Heart right ventricle (tissue), 16 donors: ENCODE measurements at regions not wholly inside any gene's neighbourhood (a gene's known extent, or its start where the extent isn't known, plus 50 kb on each side); places are given as distances from the start of the nearest gene placed in this dataset.

Experiments
- ATAC-seq, 8 donors: fragments of 200-7000 bp; cut with Tn5 transposase; one replicate each; pipeline ENCODE4 v1.9.1; 2020; ENCODE audit warnings: mild to moderate bottlenecking in 8 of 8, moderate library complexity in 8 of 8, moderate number of reproducible peaks in 1 of 8
- DNase-seq, 2 donors: peaks; one replicate each; pipeline ENCODE4 v3.0.0-alpha.2; 2020
- H3K27ac ChIP-seq, 10 donors: fragments of 200-600 bp; sonication (generic) in 2 of 10; one replicate each; pipeline versions ENCODE4 v1.5.0 to v1.8.0; 2020 to 2022; ENCODE audit warnings: mild to moderate bottlenecking in 3 of 10
- H3K27me3 ChIP-seq, 7 donors: fragments of 200-600 bp; one replicate each; pipeline ENCODE4 v1.8.0; 2021 to 2022; ENCODE audit warnings: mild to moderate bottlenecking in 2 of 7
- H3K36me3 ChIP-seq, 9 donors: fragments of 200-600 bp; sonication (generic) in 1 of 9; one replicate each; pipeline versions ENCODE4 v1.5.0 to v1.8.0; 2020 to 2022; ENCODE audit warnings: mild to moderate bottlenecking in 2 of 9
- H3K4me1 ChIP-seq, 9 donors: fragments of 200-600 bp; sonication (generic) in 1 of 9; one replicate each; pipeline versions ENCODE4 v1.5.0 to v1.8.0; 2020 to 2022; ENCODE audit warnings: mild to moderate bottlenecking in 4 of 9
- H3K4me3 ChIP-seq, 10 donors: fragments of 200-600 bp; sonication (generic) in 2 of 10; one replicate each; pipeline versions ENCODE4 v1.5.0 to v1.8.0; 2020 to 2022; ENCODE audit warnings: mild to moderate bottlenecking in 7 of 10, moderate library complexity in 2 of 10
- H3K9me3 ChIP-seq, 11 donors: fragments of 200-600 bp in 10 of 11; sonication (generic) in 2 of 11; one replicate each; pipeline versions ENCODE4 v1.5.0 to v1.8.0; 2013 to 2022; ENCODE audit warnings: mild to moderate bottlenecking in 2 of 11, control low read depth in 1 of 11, moderate library complexity in 1 of 11
- WGBS, 2 donors: extraction: QIAGEN DNeasy Blood & Tissue Kit; methylation state at CpG; one replicate each; pipeline ENCODE4 v1.1.7; 2013; ENCODE audit warnings: inconsistent platforms in 1 of 2; 5-methylcytosine and 5-hydroxymethylcytosine counted together
- intact Hi-C, 10 donors: fragments of 100-400 bp; cut with DNase I; formaldehyde crosslinking; loops; one replicate each; pipeline versions ENCODE4 v1.11.1 to v1.14.2; 2022
- TF ChIP-seq, protein P1 (sequence below), 9 donors: fragments of 200-600 bp; sonication (generic) in 2 of 9; IDR thresholded peaks; one replicate each; pipeline versions ENCODE4 v1.5.0 to v1.8.0; 2021 to 2022; ENCODE audit warnings: antibody characterized with exemption in 9 of 9, mild to moderate bottlenecking in 5 of 9, moderate library complexity in 1 of 9
- donor health status: Arrhythmogenic right ventricular cardiomyopathy.
- donor health status: ischemic (EF 13 %, LVEDD 7.1; RV severe dilation, severe dysfunction).
- donor health status: healthy with polysubstance abuse.
- donor health status: DM: no; HTN: yes; CAD: no.
- donor health status: DM: no; HTN: no; CAD: no.
- donor health status: ischemic (EF 25% LVEDD 6.9; RV normal size, moderate dysfunction).
- donor health status: ischemic (EF 25% LVEDD 5.7; RV mildly dilated, moderate dysfunction).
- donor health status: healthy.
- donor health status: DM: yes; HTN: yes; CAD: no.
- donor health status: Ischemic cardiomyopathy.
- donor health status: ischemic (EF 35%, LVEDD 5.7; RV mildly dilated, moderate dysfunction).
- donor health status: nonischemic (EF 11% LVEDD 7.7; RV severe dilation, severe dysfunction).
- donor health status: DM: yes; HTN: yes; CAD: no.
- donor health status: PGD.
- donor health status: ischemic (EF 29% LVEDD 5.4; RV normal size, mild dysfunction).
- donor health status: nonischemic (EF 23%, LVEDD 6.1; RV moderate dilation, normal function).

DNA sequence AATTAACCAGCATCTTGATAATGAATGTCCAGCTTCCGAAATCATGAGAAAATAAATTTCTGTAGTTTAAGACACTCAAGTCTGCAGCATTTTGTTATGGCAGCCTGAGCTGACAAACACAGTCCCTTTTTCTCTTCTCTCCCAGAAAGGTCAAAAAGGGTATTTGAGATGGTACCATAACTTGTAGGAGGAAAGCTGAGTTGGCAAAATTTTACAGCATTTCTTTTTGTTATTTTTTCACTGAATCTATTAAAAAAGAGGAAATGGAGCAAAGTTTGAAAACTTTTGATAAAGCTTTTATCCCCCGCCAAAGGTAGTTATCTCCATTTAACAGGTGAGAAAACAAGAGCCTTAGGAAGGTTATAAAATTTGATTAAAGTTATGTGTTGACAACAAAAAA is 367.6 kb upstream of the TECRL start:
- H3K4me3 ChIP-seq, result no peak overlapping the region
- H3K27me3 ChIP-seq, result no peaks in the 10 kb centered on the region
- TF ChIP-seq, protein P1, sequence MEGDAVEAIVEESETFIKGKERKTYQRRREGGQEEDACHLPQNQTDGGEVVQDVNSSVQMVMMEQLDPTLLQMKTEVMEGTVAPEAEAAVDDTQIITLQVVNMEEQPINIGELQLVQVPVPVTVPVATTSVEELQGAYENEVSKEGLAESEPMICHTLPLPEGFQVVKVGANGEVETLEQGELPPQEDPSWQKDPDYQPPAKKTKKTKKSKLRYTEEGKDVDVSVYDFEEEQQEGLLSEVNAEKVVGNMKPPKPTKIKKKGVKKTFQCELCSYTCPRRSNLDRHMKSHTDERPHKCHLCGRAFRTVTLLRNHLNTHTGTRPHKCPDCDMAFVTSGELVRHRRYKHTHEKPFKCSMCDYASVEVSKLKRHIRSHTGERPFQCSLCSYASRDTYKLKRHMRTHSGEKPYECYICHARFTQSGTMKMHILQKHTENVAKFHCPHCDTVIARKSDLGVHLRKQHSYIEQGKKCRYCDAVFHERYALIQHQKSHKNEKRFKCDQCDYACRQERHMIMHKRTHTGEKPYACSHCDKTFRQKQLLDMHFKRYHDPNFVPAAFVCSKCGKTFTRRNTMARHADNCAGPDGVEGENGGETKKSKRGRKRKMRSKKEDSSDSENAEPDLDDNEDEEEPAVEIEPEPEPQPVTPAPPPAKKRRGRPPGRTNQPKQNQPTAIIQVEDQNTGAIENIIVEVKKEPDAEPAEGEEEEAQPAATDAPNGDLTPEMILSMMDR (IDR thresholded peaks at IDR 0.05), result no peak
- no peak for DNase-seq
- H3K27ac ChIP-seq, result no peak overlapping the region
- 75 to 78% methylated on average over 2 of the region's 2 CpGs for WGBS, 2 donors
- intact Hi-C loops, result no loop called here
- H3K4me1 ChIP-seq, result no peaks in the 10 kb centered on the region
- ATAC-seq, result no peak
- no peaks in the 10 kb centered on the region for H3K36me3 ChIP-seq
- no peaks in the 10 kb centered on the region for H3K9me3 ChIP-seq

GRCh38 chr4:64774626-64775025 is 365.4 kb upstream of the TECRL start:
- WGBS, 2 donors, result 90 to 91% methylated on average over 3 of the region's 3 CpGs
- no peak overlapping the region for H3K4me3 ChIP-seq
- TF ChIP-seq, protein P1 (IDR thresholded peaks at IDR 0.05), result no peak
- no peak for DNase-seq
- no peaks in the 10 kb centered on the region for H3K27me3 ChIP-seq
- no peaks in the 10 kb centered on the region for H3K9me3 ChIP-seq
- no peaks in the 10 kb centered on the region for H3K36me3 ChIP-seq
- intact Hi-C loops, result no loop called here
- H3K27ac ChIP-seq, result no peak overlapping the region
- ATAC-seq, result no peak
- H3K4me1 ChIP-seq, result no peaks in the 10 kb centered on the region

DNA sequence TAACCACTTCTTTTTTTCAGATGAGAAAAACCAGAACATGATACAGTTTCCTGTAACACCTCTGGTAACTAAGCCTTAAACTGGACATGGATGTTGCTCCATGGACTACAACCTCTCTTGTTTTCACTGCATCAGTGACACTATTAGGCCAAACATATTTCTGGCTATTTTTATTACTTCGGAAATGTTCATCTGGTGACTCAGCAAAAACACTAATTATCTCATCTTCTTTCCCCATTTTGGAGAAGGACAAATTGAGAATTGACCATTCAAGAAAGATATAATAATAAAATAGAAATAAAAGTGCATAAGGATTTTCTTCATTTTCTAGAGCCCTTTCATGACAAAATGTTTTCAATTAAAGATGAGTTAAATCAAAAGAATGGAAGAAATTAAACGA is 361.9 kb upstream of the TECRL start:
- Histone ChIP-seq H3K4me3 (no peak overlapping the region), H3K4me1 (no peaks in the 10 kb centered on the region), H3K27me3 (no peaks in the 10 kb centered on the region), H3K27ac (no peak overlapping the region), H3K9me3 (peaks cover 0 to 3% (median 0%) of the 10 kb centered on the region in 11 donors), H3K36me3 (no peaks in the 10 kb centered on the region)
- 55 to 61% methylated on average over 2 of the region's 2 CpGs for WGBS, 2 donors
- ATAC-seq (no peak), DNase-seq (no peak)
- TF ChIP-seq, protein P1 (IDR thresholded peaks at IDR 0.05), result no peak
- intact Hi-C loops, result no loop called here

DNA sequence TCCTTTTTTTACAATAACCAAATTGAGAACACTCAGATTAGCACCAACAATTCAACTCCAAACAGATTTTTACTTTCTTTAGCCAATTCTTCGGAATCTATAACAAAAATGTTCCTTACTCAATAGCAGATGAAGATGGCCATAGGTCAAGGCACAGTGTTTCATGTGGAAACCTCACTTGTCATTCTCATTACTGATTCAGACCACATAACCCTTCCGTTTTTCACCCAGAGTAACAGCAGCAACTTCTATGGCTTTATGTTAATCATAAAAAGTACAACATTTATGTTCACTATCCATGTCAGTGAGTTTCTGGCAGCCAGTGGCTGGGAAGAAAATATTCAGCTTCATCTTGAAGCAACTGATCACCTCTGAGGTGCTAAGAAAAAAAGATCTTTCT is 358.3 kb upstream of the TECRL start:
- TF ChIP-seq, protein P1 (IDR thresholded peaks at IDR 0.05), result no peak
- Histone ChIP-seq H3K4me1 (no peaks in the 10 kb centered on the region), H3K4me3 (no peak overlapping the region), H3K27me3 (no peaks in the 10 kb centered on the region), H3K27ac (no peak overlapping the region), H3K9me3 (peaks cover 0 to 10% (median 0%) of the 10 kb centered on the region in 11 donors), H3K36me3 (no peaks in the 10 kb centered on the region)
- intact Hi-C loops, result no loop called here
- ATAC-seq (no peak), DNase-seq (no peak)
- WGBS, 2 donors, result 58 to 65% methylated on average over 2 of the region's 2 CpGs

- no peak for DNase-seq
These were observed 357.3 kb upstream of the TECRL start for GRCh38 chr4:64766565-64766964.

More at GRCh38 chr4:64766565-64766964, 357.3 kb upstream of the TECRL start:
- 67 to 69% methylated on average over 1 of the region's 1 CpG for WGBS, 2 donors
- Histone ChIP-seq H3K36me3 (no peaks in the 10 kb centered on the region), H3K9me3 (peaks cover 0 to 10% (median 0%) of the 10 kb centered on the region in 11 donors), H3K4me3 (no peak overlapping the region), H3K27me3 (no peaks in the 10 kb centered on the region), H3K27ac (no peak overlapping the region), H3K4me1 (no peaks in the 10 kb centered on the region)
- ATAC-seq, result no peak
- TF ChIP-seq, protein P1 (IDR thresholded peaks at IDR 0.05), result no peak
- intact Hi-C loops, result no loop called here
